ENCODE measurements at regions not wholly inside any gene's neighbourhood (a gene's known extent, or its start where the extent isn't known, plus 50 kb on each side); places are given as distances from the start of the nearest gene placed in this dataset.
"Not testable (repeated sequence)": the region's sequence is repeated elsewhere in the genome, so short reads cannot be mapped to it uniquely, and the experiment has no call there.

DNA sequence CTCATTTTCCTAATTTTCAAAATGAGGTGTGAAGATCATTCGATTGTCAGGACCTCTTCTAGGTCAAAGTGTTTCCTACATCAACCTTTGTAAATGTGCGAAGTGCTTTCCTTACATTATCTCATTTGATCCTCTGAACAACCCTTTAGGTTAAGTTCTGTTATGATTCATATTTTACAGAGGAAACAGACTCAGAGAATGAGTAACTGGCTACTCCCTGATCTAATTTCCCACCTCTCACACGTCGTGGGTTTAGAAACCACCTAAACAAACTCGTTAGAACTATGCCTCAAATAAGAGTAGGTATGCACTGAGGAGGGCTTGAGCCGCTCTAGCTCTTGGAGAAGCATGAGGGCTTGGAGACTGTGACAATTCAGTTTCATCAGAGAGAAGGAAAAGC, 148.6 kb downstream of the CD47 start:
- DNase-seq (ENCODE audit: low spot score) = peak; percentile 50

GRCh38 chr3:107939691-107940442, 151.0 kb downstream of the CD47 start:
- no peak for DNase-seq (ENCODE audit: low spot score)

DNA sequence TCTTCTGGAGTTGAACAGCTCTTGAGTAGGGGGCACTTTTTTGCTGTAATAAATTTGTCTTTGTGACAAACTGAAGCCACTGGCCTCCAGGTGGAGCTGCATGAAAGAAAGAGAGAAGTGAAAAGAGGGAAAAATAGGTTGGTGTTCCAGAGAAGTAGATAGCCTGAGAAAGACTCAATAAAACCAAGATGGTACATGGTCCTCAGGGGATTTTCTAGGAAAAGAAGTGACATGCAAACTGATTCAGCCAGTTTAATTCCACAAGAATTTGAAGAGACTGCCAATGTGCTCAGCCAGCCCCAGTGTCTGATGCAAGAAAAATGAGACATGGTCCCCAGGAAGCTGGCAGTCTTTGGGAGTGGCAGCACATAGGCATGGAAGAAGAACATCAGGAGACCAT, 152.7 kb downstream of the CD47 start:
- DNase-seq (ENCODE audit: low spot score) = peak; percentile 10

- no peak for DNase-seq (ENCODE audit: low spot score)
These were observed 156.0 kb downstream of the CD47 start for GRCh38 chr3:107934808-107935207.

DNA sequence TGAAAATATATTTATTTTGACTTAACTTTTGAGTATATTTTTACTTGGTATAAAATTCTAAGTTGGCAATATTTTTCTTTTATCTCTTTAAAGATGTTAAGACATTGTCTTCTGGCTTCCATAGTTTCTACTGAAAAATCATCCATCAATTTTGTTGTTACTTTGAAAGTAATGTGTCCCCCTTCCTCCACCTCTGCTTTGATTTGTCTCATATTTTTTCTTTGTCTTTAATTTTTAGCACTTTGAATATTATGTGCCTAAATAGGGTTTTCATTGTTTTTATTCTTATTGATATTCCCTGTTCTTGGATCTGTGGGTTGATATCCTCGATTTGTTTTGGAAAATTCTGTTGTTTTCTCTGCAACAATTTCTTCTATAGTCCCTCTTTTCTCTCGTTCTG, 157.4 kb downstream of the CD47 start:
- DNase-seq (ENCODE audit: low spot score) = no peak

DNA sequence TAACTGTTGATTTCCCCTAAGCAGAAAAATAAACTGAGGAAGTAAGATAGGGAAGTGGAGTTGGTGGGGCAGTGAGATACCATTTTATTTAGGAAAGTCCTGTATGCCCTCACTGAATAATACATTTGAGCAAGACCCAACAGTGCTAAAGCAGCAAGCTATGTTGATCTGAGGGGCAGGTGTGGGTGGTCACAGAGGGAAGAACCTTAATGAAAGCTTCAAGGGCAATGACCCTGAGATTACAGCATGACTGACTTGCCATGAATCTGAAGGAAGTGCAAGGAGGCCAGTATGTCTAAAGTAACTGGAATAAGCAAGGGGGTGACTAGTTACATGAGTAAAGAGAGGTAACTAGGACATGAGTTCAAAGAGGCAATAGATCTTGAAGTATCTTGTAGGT, 159.5 kb downstream of the CD47 start:
- no peak for DNase-seq (ENCODE audit: low spot score)

DNA sequence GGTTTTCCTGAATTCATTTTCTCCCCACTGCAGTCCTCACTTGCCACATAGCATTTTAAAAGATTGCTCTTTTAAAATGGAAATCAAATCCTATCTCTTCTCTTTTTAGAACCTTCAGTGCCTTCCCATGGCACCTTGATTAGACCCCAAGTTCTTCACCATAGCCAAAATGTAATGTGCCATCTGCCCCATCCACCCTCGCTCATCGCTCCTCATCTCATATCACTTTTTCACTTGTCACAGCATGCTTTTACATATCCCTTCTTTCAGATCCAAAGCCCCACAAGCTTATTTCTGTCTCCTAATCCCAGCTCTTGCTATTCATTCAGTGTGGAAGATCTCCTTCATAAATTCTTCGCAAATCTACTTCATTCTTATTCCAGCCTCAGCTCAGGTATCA, 161.7 kb downstream of the CD47 start:
- DNase-seq (ENCODE audit: low spot score) = no peak

DNA sequence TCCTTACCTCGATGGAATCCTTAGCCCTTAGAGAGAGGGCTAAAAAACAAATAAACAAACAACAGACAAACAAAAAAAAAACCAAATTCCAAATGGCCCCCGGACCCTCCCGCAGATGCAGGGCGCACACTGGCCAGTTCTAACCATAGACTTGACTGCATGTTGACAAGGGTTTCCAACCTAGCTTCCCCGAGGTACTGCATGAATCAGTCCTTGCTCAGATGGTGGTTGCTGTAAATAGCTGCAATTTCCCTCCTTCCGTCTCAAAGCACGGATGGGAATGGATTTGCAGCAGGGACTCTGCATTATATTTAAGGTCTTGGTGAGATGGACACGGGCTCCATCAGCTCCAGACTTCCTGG, 162.8 kb downstream of the CD47 start:
- peak; percentile 50 for DNase-seq (ENCODE audit: low spot score)

DNA sequence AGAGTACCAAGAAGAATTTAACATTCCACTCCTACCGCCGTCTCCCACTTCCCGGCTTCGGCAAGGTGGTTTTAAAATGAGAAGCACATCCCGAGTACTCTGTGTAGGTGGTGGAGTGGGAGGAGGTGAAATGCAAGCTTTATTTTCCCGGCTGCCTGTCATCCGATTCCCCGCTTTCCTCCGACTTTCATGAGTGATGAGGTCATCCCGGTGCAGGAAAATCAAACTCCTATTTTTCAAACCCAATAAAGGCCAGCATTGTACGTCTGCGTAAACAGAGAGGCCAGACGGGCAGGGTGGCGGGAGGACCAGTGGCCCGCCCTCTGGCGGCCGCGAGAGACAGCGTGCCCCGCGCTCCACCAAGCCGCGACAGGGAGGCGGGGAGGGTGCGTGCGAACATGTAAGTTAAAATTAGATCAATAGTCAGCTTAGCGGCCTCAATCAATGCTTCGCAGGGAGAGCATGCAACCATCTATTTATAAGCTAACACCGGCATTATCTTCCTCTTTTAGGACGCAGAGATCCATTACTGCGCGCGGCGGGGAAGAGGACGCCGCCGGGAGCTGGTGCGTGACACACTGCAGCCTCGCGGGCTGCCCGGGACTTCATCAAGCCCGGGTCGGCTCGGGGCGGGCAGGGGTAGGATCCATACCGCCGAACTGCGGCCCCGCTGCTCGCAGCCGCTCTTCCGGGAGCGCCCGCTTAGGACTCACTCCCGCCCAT, 163.3 kb downstream of the CD47 start:
- DNase-seq (ENCODE audit: low spot score) = peak; percentile 76

GRCh38 chr3:107925851-107926250, 165.0 kb downstream of the CD47 start:
- no peak for DNase-seq (ENCODE audit: low spot score)

- no peak for DNase-seq (ENCODE audit: low spot score)
These were observed 169.8 kb downstream of the CD47 start for GRCh38 chr3:107921038-107921437.

GRCh38 chr3:107920538-107920937, 170.3 kb downstream of the CD47 start:
- no peak for DNase-seq (ENCODE audit: low spot score)

- no peak for DNase-seq (ENCODE audit: low spot score)
These were observed 171.6 kb downstream of the CD47 start for GRCh38 chr3:107919239-107919638.

DNA sequence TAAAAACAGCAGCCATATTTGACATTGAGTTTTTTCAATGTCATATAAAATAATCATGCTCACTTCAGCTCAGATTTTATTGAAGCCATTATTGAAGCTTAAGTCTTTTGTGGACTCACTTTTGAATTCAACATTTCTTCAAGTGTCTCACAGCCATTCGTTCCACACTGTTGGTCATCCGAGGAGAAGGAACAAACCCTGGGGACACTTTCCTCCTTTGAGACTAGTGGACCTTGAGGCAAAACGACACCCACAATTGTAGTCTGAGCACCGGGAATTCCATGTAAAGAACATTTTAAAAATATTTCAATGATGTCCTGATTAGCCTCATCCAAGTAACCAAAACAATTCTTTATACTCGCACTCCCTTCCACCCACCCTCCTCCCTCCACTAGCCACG, 174.7 kb downstream of the CD47 start:
- DNase-seq (ENCODE audit: low spot score) = no peak

GRCh38 chr3:107915706-107916105, 175.1 kb downstream of the CD47 start:
- no peak for DNase-seq (ENCODE audit: low spot score)

DNA sequence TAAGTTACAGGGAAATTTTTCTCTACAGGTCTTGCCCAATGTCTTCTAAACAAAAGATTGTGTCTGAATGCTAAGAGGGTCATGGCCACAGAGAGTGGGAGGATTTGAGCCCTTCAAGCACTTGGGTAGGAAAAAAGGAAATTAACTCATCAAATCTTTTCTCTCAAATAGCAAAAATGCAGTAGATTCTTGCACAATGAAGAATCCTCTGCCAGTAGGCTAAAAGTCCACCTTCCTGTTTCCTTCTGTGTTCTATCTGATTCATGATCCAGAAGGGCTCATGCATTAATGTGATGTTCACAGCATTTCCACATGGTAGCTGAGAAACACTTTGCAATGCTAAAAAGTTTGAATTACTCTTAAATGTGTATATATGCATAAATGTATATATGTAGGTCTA, 177.1 kb downstream of the CD47 start:
- peak; percentile 9 for DNase-seq (ENCODE audit: low spot score)

DNA sequence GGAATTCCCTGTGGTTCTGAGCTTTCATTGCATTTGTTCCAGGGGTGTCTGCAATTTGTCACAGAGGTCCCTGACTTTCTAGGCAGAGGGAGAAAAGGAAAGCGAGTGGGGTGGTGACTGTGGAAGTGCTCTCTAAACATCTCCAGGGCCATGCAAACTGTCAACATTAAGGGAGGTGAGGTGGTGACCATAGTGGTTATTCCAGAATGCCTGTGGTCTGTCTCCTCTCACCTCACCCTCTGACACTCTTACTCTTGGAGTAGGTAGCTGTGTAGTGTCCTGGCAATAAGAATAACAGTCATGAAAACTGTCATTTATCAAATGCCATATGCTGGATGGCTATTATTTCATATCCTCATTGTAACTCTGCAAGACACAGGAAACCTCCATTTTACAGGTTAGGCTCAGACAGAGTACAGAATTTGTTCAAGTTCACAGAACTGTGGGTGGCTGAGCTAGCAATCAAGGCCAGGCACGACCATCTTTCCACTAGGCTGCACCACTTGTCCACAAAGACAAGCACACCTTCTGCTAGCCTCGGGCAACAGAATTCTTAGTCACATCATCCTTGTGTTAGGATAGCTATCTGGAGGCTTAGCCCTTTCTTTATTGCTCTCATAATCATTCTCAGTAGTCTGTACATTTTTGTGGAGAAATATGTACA, 179.4 kb downstream of the CD47 start:
- no peak for DNase-seq (ENCODE audit: low spot score)

- no peak for DNase-seq (ENCODE audit: low spot score)
These were observed 180.0 kb downstream of the CD47 start for GRCh38 chr3:107910713-107911259.

DNA sequence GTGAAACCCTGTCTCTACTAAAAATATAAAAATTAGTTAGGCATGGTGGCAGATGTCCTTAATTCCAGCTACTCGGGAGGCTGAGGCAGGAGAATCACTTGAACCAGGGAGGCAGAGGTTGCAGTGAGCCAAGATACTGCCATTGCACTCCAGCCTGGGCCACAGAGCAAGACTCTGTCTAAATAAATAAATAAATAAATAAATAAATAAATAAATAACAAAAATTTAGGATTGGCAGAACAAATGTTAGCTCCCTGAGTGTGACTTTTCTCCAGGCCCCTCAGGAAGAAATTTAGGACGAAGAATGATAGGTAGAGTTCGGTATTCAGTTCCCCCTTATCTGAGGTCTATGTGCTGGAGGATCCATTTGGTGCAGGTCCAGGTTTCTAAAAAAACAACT, 181.2 kb downstream of the CD47 start:
- not testable (repeated sequence) for DNase-seq (ENCODE audit: low spot score)

- DNase-seq (ENCODE audit: low spot score) = no peak
These were observed 182.8 kb downstream of the CD47 start for GRCh38 chr3:107907996-107908395.

DNA sequence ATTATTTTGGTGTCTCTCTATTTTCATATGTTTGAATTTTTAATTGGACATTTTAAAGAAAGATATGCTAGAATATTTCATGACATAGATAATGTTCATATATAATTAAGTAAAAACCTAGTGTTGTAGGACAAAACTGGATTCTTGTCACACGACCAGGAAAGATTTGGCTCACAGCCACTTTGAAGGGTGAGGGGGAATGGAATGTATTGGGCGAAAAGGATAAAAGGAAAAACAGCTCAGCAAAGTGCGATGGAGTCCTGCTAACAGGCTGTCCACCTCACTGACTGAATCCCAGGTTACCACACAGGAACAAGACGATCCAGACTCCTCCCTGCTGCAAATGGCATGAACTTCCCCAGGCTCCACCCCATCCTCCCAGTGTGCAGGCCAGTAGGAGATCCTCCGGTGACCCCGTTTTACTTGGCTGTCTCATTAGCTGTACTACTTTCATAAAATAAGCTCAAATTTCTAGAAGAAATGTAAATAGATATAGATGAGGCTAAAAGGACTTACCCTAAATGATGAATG, 186.2 kb downstream of the CD47 start:
- DNase-seq (ENCODE audit: low spot score) = no peak

- DNase-seq (ENCODE audit: low spot score) = no peak
These were observed 190.7 kb downstream of the CD47 start for GRCh38 chr3:107899990-107900651.
